ENCODE measurements at regions not wholly inside any gene's neighbourhood (a gene's known extent, or its start where the extent isn't known, plus 50 kb on each side); places are given as distances from the start of the nearest gene placed in this dataset.

GRCh38 chr10:84763965-84764364 is 435.6 kb downstream of the CCSER2 start:
- DNase-seq: no peak
- Histone ChIP-seq H3K27me3 (replicated peaks; ENCODE audit: control insufficient read depth, insufficient read depth, low read length) (no peaks in the 10 kb centered on the region), H3K9me3 (no peaks in the 10 kb centered on the region), H3K4me1 (peaks cover 19% of the 10 kb centered on the region), H3K36me3 (ENCODE audit: control insufficient read depth, insufficient read depth, low read length) (no peaks in the 10 kb centered on the region), H3K4me3 (ENCODE audit: low read depth, low read length) (no peak overlapping the region)
- H3K27ac Mint-ChIP-seq (ENCODE audit: unreplicated experiment): no peak overlapping the region
- POLR2A ChIA-PET: no interaction called here
- peaks cover 24% of the 10 kb centered on the region for H3K9me3 Mint-ChIP-seq (ENCODE audit: unreplicated experiment)
- no peaks in the 10 kb centered on the region for H3K27me3 Mint-ChIP-seq (ENCODE audit: insufficient read depth, unreplicated experiment)
- no peak overlapping the region for H3K4me3 Mint-ChIP-seq (ENCODE audit: unreplicated experiment)
- TF ChIP-seq CTCF (IDR thresholded peaks at IDR 0.05; ENCODE audit: insufficient read depth in 1 of 2, low read depth in 1 of 2, low read length in 1 of 2, severe bottlenecking in 1 of 2, unreplicated experiment in 1 of 2): no peak
- CTCF ChIA-PET: no interaction called here
- peaks cover 25% of the 10 kb centered on the region for H3K4me1 Mint-ChIP-seq (ENCODE audit: low read depth, unreplicated experiment)
- intact Hi-C loops (cut with micrococcal nuclease; ENCODE audit: unreplicated experiment): no loop called here
- BruUV-seq (replicated peaks): no TSS peak
- H3K36me3 Mint-ChIP-seq (ENCODE audit: insufficient read depth, unreplicated experiment): no peaks in the 10 kb centered on the region

GRCh38 chr10:84765086-84765485 is 436.7 kb downstream of the CCSER2 start:
- no peaks in the 10 kb centered on the region for H3K9me3 ChIP-seq
- Mint-ChIP-seq H3K4me3 (ENCODE audit: unreplicated experiment) (no peak overlapping the region), H3K9me3 (ENCODE audit: unreplicated experiment) (peaks cover 24% of the 10 kb centered on the region), H3K4me1 (ENCODE audit: low read depth, unreplicated experiment) (peaks cover 25% of the 10 kb centered on the region), H3K27me3 (ENCODE audit: insufficient read depth, unreplicated experiment) (no peaks in the 10 kb centered on the region), H3K36me3 (ENCODE audit: insufficient read depth, unreplicated experiment) (no peaks in the 10 kb centered on the region), H3K27ac (ENCODE audit: unreplicated experiment) (no peak overlapping the region)
- POLR2A ChIA-PET: no interaction called here
- no peak for DNase-seq
- H3K36me3 ChIP-seq (ENCODE audit: control insufficient read depth, insufficient read depth, low read length): no peaks in the 10 kb centered on the region
- peaks cover 19% of the 10 kb centered on the region for H3K4me1 ChIP-seq
- H3K27me3 ChIP-seq (replicated peaks; ENCODE audit: control insufficient read depth, insufficient read depth, low read length): no peaks in the 10 kb centered on the region
- intact Hi-C loops (cut with micrococcal nuclease; ENCODE audit: unreplicated experiment): no loop called here
- H3K4me3 ChIP-seq (ENCODE audit: low read depth, low read length): no peak overlapping the region
- BruUV-seq (replicated peaks): no TSS peak
- no peak for TF ChIP-seq CTCF (IDR thresholded peaks at IDR 0.05; ENCODE audit: insufficient read depth in 1 of 2, low read depth in 1 of 2, low read length in 1 of 2, severe bottlenecking in 1 of 2, unreplicated experiment in 1 of 2)
- CTCF ChIA-PET: interaction anchor here (1.0 kb wide), 1 partner anchor 152 kb away, joined by 3 read pairs; no protein-coding TSS in a partner anchor

- ChIA-PET POLR2A (no interaction called here), CTCF (interaction anchor here (1.0 kb wide), 1 partner anchor 152 kb away, joined by 3 read pairs; no protein-coding TSS in a partner anchor)
- Histone ChIP-seq H3K9me3 (no peaks in the 10 kb centered on the region), H3K4me3 (ENCODE audit: low read depth, low read length) (no peak overlapping the region), H3K36me3 (ENCODE audit: control insufficient read depth, insufficient read depth, low read length) (no peaks in the 10 kb centered on the region), H3K4me1 (peaks cover 19% of the 10 kb centered on the region), H3K27me3 (replicated peaks; ENCODE audit: control insufficient read depth, insufficient read depth, low read length) (no peaks in the 10 kb centered on the region)
- peaks cover 25% of the 10 kb centered on the region for H3K4me1 Mint-ChIP-seq (ENCODE audit: low read depth, unreplicated experiment)
- no peak overlapping the region for H3K4me3 Mint-ChIP-seq (ENCODE audit: unreplicated experiment)
- no peaks in the 10 kb centered on the region for H3K36me3 Mint-ChIP-seq (ENCODE audit: insufficient read depth, unreplicated experiment)
- no TSS peak for BruUV-seq (replicated peaks)
- no peak for DNase-seq
- peaks cover 24% of the 10 kb centered on the region for H3K9me3 Mint-ChIP-seq (ENCODE audit: unreplicated experiment)
- no peak for TF ChIP-seq CTCF (IDR thresholded peaks at IDR 0.05; ENCODE audit: insufficient read depth in 1 of 2, low read depth in 1 of 2, low read length in 1 of 2, severe bottlenecking in 1 of 2, unreplicated experiment in 1 of 2)
- intact Hi-C loops (cut with micrococcal nuclease; ENCODE audit: unreplicated experiment): no loop called here
- H3K27ac Mint-ChIP-seq (ENCODE audit: unreplicated experiment): peak overlapping the region; percentile 6
- no peaks in the 10 kb centered on the region for H3K27me3 Mint-ChIP-seq (ENCODE audit: insufficient read depth, unreplicated experiment)
Measured at GRCh38 chr10:84765656-84766055, 437.3 kb downstream of the CCSER2 start.

Measured in Caco-2 (cell line).